HG03175 (cell line): ENCODE measurements at regions not wholly inside any gene's neighbourhood (a gene's known extent, or its start where the extent isn't known, plus 50 kb on each side); places are given as distances from the start of the nearest gene placed in this dataset.

Experiments
- ATAC-seq: cut with Tn5 transposase; IDR thresholded peaks from one replicate; pipeline ENCODE4 v1.9.1; 2021; ENCODE audit warnings: mild to moderate bottlenecking, moderate library complexity; ENCODE audit not compliant: unreplicated experiment

GRCh38 chr12:24424376-24424775 is 474.9 kb upstream of the SOX5 start:
- no peak for ATAC-seq

DNA sequence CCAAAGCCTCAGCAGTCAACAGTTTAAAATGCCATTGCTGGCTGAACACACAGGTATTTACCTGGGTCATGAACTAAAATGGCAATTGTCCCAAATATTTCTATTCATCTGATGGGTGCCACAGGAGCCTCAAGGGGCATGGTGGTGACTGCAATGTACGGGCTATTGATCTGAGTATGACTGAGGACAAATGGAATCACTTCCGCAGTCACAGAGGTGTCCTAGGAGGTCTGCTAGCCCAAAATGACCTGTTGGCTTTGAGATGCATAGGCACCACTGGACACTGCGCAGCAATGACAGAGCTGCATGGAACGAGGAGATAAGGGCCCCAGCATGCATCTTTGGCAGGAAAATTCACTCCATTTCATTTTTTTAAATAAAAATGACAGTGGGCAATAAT is 474.1 kb upstream of the SOX5 start:
- no peak for ATAC-seq

GRCh38 chr12:24421759-24422158 is 472.3 kb upstream of the SOX5 start:
- ATAC-seq: no peak

- no peak for ATAC-seq
These were observed 468.7 kb upstream of the SOX5 start for GRCh38 chr12:24418157-24418556.

DNA sequence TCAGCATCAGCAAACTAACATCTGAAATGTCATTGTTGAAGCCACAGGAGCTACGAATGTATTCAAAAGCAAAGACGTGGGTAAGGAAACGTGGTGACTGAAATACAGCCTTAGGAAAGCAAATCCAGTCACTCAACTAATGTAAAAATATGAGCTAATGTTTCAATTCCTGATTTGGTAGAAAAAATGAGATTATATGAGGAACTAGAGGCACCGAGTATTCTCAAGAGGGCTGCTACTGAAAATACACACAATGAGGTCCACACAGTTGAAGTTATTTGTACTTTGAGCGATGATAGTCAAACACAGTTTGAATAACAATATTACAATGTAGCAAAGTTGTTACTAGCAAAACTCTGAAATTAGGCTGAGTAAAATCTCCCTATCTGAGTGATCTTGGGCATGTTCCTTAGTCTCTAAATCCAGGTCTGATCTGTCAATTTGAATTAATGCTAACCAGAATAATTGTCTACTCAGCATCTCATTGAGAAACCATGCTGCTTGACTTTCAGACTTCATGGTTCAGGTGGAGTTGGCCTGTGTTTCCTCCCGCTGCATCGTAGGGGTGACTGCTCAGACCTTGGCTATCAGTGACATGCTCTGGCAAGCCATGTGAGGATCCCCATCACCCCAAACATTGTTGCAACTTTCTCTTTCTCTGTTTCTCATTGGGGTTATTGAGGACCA is 467.1 kb upstream of the SOX5 start:
- no peak for ATAC-seq

DNA sequence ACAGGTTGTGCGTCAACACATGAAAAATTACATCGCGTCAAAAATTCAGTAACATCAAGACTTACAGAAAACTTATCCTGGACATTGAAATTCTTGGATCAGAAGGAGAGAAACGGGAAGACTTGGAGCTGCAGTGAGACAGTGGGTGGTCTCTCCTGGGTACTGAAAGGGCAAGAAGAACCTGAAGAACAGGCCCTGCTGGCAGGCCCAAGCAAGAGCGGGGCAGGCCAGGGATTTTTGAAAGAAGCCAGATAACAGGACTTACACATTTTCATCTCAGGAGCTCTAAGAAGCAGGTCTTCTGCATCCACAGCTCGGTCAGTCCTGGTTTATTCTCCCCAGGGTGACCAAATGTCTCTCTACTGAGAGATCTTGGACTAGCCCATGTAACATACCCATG is 466.5 kb upstream of the SOX5 start:
- no peak for ATAC-seq

DNA sequence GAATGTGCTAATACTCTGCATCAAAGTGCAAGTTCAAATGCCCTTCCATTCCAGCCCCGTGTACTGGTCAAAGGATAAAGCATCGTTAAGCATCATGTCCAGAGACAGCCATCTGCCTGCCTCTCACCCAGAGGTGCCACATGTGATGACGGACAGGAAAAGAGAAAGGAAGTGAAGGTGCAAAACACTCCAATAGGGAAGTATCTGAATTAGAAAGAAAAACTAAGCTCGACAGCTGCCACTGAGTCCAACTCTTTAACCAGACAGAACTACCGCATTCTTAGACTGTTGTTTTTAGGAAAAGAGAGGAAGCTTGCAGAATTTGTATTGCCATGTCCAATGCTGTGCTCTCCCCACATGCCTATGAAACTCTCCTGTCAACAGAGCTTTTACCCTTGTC is 465.0 kb upstream of the SOX5 start:
- no peak for ATAC-seq

DNA sequence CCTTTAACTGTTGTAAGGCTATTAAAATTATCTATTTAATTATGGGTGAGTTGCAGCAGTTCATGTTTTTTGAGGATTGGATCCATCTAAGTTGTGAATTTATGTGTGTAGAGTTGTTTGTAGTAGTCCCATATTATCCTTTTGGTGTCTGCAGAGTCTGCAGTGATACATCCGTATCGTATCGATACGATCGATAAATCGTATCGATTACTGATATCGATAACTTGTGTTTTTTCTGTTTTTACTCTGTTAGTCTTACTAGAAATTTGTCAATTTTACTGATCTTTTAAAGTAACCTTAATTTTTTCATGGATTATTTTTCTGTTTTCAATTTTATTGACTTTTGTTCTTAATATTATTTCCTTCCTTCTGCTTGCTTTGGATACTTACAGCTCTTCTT is 462.5 kb upstream of the SOX5 start:
- ATAC-seq: no peak

GRCh38 chr12:24409868-24410267 is 460.4 kb upstream of the SOX5 start:
- no peak for ATAC-seq

- no peak for ATAC-seq
These were observed 458.8 kb upstream of the SOX5 start for GRCh38 chr12:24408305-24408704.

DNA sequence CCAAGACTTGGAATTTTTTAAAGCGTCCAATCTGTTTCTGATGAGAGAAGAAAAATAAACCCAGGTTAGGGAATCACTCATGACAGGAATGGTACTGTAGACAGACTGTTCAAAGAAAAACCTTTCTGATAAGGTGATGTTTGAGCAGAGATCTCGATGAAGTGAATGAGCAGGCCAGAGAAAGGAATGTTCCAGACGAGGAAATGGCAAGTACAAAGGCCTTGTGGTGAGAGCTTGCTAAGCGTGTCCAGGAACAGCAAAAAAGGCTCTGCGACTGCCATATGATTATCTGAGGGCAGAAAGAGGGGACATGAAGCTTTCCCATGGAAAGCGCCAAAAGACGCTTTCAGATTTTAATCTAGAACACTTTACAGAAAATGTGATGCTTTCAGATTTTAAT is 458.4 kb upstream of the SOX5 start:
- ATAC-seq: no peak

- no peak for ATAC-seq
These were observed 454.8 kb upstream of the SOX5 start for GRCh38 chr12:24404086-24404815.

DNA sequence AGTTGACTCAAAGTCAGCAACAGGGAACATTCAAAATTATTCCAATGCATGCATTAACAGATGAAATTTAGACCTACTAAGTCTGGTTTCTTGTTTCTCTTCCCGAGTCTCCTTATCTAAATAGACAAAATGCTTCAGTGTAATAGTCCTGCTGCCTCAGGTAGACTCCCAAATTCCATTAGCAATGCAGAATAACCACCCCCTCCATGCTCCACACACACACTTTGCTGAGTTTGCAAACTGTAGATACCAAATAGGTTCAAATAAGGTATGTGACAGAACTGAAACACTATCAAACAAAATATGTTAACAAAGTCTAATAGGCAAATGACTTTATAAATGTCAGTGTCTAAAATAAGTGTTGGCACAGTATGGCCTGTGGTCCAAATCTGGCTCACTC is 451.1 kb upstream of the SOX5 start:
- no peak for ATAC-seq

- ATAC-seq: peak; percentile 91
These were observed 449.1 kb upstream of the SOX5 start for GRCh38 chr12:24398605-24399004.

- ATAC-seq: no peak
These were observed 446.8 kb upstream of the SOX5 start for GRCh38 chr12:24396224-24396623.

DNA sequence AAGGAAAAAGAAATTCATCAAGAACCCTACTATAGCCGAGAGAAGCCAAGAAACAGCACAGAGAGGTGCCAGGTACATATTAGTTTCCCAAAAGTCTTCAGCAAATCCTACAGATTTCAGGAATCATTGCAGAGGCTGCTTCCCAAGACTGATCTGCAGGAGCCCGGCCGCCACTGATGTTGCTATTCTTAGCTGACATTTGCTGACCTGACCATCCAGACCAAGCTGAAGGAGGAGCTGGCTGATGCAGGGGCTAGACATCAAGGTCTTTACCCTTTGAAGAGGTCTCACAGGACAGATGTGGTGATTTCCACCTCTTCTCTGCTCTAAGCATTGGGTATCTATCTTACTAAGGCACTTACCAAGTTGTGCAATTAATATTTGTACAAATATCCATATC is 444.8 kb upstream of the SOX5 start:
- no peak for ATAC-seq

DNA sequence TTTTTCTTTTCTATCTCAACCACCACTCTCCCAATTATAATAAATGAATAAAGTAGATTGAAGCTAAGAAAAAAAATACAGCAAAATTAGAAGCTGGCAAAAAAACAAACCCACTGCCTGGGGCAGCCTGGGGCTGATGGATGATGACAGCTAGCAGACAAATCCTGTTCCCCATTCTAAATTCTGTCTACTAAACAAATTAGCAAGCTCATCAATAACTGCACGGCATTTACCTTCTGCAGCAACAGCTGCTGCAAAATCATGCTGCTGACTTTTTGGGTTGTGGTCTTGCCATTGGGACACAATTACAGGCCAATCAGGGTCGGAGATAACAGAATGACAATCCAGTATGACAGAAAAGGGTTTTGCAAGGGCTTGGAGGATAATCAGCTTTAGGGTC is 443.6 kb upstream of the SOX5 start:
- ATAC-seq: no peak

DNA sequence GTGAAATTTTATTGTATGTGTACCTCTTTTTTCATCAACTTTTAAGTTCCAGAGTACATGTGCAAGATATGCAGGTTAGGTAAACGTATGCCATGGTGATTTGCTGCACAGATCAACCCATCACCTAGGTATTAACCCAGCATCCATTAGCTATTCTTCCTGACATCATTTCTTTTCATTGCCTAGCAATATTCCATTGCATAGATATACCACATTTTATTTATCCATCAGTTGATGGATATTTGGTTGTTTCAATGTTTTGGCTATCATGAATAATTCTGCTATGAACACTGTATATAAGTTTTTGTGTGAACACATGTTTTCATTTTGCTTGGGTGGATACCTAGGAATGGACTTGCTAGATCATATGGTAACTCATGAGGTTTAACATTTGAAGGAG is 439.9 kb upstream of the SOX5 start:
- no peak for ATAC-seq

DNA sequence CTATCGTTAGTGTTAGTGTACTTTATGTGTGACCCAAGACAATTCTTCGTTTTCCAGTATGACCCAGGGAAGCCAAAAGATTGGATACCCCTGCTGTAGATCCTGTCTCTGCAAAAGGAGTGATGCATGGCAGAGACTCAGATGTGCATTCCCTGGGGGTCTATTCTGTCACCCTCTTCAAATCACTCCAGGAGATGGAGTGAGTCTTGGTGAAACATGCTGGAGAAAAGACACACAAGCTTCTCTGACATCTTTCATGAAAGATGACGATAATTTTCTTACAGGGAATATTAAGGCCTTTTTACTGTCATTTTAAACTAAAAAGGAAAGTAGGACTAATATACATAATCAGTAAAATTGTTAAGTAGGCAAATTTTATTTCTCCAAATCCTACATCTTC is 437.9 kb upstream of the SOX5 start:
- no peak for ATAC-seq

DNA sequence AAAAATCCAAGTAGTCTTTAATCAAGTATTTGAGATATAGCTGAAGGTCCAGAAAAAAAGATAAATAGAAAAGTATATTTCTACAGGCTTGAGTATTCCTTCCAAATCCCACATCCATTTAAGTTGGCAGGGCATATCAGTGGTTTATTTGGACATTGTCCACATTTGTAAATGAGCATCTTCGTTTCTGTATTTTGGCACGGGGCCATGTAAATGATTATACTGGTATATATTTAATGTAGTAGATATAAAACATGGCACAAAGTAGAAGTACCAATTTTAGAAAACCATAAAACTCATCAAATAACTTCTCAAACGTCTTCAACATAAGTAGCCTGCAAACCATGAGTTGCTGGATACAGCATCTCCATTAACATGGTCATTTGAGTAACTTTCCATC is 437.4 kb upstream of the SOX5 start:
- no peak for ATAC-seq

DNA sequence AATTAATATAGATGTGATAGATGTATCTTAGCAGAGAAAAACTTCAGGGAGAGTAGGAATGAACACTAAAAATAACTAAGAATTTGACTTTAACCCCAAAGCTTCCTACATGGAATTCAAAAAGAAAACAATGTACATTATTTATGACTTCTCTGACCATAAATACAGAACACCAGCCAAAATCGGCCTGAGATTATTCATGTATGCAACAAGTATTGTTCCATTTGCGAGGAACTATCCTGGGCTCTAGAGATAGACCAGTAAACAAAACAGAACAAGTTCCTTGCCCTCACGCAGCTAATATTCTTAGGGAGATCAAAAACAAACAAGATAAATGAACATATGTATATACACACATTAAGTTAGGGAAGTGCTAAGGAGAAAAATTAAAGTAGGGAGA is 432.3 kb upstream of the SOX5 start:
- ATAC-seq: no peak

DNA sequence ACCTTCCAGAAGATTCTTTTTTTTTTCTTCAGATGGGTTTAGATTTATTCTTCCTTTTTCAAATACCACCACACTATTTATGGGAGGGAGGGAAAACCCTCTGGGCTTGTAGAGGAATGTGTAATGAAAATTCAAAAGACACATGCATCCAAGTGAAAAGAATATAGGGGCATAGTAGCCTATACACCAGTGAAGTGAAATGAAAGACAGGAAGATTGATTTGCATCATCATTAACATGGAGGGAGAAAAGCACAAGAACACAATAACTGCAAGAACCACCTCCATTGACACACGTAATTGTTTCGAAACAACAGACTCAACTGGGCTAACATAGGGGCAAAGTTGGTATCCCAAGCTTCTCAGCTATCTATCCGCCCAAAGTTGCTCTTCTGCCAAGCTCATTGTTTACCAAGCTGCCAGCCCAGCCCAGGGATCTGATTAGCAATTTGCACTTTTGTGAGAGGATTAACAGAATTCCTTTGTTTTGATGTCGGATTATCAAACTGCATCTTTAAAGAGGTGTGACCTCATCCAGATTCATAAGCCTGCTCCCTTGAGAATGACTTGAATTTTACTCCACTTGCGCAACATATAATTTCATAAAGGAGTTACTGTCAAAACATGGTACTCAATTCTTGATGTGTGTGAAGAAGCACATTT is 430.5 kb upstream of the SOX5 start:
- no peak for ATAC-seq
